NCI-H345 (cell line): ENCODE measurements at regions not wholly inside any gene's neighbourhood (a gene's known extent, or its start where the extent isn't known, plus 50 kb on each side); places are given as distances from the start of the nearest gene placed in this dataset.

Experiments
- DNase-seq: peaks from one replicate; lab custom pipeline; 2025; lab: John Stamatoyannopoulos, UW

GRCh38 chr3:39000008-39000450 is 51.7 kb downstream of the SCN11A start:
- peak; percentile 53 for DNase-seq

DNA sequence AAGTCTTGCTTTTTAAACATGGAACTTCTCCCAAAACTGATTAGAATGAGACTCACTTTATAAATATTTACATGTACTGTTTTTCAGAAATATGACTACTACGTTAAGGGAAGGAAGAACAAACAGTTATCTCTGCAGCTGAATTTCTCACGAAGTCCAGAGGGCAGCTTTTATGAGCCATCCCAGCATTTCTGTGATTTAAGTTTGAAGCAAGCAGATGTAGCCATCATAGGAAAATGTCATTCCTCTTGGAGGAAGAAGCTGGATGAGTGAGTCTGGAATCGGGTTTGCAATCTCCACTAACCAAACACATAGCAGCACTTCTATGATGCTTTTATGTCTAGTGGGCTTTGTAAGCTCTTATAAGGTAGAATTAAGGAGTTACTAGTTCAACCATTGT is 53.7 kb downstream of the SCN11A start:
- no peak for DNase-seq

DNA sequence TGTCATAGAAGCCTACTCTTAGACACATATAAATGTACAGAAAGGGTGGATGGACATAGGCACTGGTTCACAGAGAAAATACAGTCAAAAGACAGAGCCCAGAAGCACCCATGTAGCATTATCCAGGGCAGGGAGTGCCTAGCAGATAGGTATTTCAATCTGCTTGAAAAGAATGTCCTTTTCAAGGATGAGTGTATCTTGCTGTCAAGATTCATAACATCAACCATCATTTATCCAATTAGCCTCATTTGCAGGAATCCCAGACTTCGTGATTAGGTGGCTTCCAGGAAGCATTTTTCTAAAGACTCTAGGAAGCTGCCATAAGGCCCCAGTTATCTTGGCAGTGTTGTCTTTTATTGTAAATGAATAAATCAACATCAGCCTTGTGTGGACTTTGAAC is 55.6 kb downstream of the SCN11A start:
- no peak for DNase-seq

DNA sequence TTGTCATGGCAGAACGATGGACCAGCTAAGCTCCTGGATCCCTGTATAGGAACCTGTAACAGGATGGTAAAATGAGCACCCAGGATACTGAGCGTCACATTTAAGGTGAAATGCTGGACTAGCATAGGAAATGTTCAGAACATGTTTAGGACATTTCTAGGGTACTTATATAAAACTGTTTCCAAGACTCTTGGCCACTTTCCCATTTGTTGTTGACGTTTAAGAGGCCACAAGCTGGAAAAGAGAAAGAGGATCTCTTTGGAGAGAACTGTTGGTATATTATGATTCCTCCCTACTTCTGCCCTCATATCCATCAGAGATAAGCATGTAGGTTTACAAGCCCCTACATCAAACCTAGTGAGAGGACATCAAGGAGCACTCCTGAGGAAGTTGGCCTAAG is 57.5 kb downstream of the SCN11A start:
- DNase-seq = no peak

- no peak for DNase-seq
Measured at GRCh38 chr3:38992117-38992760, 59.5 kb downstream of the SCN11A start.

DNA sequence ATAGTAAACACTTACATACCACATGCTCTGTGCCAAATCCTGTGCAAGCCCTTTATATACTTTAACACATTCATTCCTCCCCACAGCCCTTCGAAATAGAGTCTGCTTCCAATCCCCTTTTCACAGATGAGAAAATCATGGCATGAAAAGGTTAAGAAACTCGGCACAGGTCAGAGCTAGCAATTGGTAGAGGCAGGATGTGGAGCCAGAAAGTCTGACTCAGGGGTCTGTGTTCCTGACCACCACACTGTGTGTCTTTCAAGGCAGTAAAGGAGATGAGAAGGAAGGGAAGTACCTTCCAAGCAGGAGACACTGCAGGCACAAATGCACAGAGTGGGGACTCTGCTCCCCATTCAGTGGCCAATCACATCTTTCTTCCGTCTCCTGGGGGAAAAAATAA is 61.1 kb downstream of the SCN11A start:
- no peak for DNase-seq

DNA sequence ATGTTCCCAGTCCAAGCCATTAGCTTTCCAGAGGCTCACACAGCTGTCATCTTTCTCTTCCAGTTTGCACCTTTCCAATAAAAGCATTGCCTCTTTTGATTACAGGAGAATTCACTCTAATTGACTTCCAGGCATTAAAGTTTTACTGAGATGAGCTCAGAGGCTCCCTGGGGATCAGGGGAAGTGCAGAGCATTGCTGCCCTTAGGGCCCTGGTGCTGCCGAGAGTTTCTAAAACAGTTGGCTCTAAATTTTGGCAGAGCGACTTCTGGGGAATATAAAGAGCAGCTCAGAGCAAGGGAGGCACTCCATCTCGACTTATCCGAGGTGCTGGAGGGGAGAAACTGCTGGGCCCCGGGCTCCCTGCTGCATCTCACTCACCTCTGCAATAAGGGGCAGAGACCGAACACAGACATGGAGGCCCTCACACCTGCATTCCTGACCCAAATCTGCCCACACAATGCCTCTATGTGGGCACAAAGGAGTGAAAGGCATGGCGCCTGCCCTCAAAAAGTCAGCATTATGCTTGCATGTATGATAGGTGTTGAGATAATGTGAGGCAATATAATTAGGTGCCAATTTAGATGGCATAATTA is 61.7 kb downstream of the SCN11A start:
- DNase-seq = no peak

GRCh38 chr3:38988955-38989354 is 62.8 kb downstream of the SCN11A start:
- no peak for DNase-seq

DNA sequence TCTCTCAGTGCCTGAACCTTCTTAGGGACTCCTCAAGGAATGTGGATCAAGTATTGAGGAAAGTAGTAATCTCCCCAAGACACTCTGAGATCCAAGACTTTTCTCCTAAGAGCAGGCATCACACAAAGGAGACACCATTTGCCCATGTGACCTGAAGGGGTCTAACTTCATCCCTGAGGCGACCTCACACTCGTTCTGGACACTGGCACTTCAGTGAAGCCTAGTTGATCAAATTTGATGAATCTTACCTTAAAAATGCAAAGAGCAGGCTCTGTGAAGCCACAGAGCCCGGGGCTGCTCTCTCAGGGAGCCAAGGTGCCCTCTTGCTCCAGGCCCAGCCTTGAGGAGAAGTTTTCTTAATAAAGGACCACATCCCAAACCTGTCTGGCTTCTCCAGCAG is 64.3 kb downstream of the SCN11A start:
- no peak for DNase-seq

DNA sequence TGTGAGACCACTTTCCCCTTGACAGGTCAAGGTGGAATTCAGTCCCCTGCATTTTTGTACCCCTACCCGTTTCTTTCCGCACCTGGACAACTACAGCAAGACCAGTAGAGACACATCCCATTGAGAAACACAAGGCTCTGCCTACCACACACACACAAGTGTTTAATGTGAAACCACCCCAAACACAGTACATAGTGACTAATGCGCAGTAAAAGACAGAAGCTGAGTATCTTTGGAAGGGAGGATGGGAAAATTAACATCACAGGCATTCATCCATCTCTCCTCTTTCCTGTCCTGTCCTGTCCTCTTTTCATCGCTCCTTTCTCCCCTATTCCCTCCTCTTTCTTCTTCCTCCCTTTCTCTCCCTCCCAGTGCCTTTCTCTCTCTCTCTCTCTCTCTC is 64.8 kb downstream of the SCN11A start:
- no peak for DNase-seq

DNA sequence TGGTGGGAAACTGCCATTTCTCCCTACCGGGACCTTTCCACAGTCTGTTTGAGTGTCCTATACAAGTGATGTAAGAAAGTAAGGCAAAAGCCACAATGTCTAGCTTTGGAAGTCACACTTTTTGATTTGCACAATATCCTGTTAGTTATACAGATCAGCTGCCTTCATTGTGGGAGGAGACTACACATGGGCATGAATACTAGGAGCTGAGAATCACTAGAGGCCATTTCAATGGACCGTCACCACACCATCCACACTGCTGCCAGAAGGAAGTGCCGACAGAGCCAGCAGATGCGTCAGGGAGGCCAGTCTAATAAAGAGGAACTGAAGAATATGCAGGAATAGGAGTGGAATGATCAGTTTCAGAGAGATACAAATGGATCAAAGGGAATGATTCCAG is 65.8 kb downstream of the SCN11A start:
- no peak for DNase-seq

- DNase-seq = no peak
Measured at GRCh38 chr3:38985581-38985980, 66.2 kb downstream of the SCN11A start.

- no peak for DNase-seq
Measured at GRCh38 chr3:38984731-38985130, 67.0 kb downstream of the SCN11A start.

DNA sequence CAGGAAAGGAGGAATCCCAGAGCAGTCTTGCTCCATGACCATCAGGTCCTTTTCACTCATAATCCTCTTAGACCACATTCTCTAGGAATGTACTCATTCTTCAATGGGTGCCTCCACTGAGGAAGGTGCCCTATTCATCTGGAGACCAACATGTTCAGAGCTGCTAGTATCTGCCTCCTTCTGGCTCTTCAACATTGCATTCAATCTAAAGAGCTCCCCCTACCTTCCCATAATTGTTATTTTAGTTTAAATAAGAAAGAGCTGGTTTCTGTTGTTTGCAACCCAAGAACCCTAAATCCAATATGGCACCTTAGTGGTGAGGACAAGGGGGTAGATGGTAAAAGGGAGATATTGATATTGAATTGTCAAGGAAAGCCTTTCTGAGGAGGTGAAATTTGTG is 67.6 kb downstream of the SCN11A start:
- no peak for DNase-seq

- DNase-seq = no peak
Measured at GRCh38 chr3:38980938-38981337, 70.8 kb downstream of the SCN11A start.

GRCh38 chr3:38978729-38979128 is 73.0 kb downstream of the SCN11A start:
- DNase-seq = no peak

DNA sequence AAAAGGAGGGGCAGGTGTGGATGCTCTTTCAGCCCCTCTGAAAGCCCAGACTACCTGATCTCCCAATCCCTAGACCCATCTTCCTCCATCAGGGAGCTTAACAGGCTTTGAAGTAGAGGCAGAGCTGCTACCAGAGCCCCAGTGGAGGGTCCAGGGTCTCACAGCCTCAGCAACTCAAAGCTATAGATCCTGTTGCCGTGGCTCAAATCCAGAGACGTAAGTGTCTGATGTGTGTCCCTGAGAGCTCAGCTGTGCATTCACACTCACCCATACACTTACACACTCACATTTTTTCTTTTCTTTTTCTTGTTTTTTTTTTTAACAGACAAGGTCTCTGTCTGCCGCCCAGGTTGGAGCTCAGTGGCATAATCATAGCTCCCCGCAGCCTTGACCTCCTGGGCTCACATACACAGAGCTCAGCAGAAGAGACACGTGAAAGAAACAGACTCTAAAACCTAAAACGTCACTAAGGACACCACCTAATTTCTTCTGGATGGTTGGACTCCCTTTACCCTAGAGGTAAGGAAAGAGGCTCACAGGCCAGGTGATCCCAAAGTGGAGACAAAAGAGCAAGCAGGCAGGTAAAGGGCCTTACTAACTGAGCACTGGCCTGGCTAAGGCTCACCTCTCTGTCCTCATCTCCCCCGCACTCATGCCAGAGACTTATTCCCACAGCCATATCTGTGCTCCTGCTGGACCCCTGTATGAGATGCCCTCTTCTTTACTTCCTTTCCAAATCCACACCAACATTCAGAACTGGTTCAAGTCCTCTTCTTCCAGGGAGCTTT is 80.7 kb downstream of the SCN11A start:
- DNase-seq = no peak

DNA sequence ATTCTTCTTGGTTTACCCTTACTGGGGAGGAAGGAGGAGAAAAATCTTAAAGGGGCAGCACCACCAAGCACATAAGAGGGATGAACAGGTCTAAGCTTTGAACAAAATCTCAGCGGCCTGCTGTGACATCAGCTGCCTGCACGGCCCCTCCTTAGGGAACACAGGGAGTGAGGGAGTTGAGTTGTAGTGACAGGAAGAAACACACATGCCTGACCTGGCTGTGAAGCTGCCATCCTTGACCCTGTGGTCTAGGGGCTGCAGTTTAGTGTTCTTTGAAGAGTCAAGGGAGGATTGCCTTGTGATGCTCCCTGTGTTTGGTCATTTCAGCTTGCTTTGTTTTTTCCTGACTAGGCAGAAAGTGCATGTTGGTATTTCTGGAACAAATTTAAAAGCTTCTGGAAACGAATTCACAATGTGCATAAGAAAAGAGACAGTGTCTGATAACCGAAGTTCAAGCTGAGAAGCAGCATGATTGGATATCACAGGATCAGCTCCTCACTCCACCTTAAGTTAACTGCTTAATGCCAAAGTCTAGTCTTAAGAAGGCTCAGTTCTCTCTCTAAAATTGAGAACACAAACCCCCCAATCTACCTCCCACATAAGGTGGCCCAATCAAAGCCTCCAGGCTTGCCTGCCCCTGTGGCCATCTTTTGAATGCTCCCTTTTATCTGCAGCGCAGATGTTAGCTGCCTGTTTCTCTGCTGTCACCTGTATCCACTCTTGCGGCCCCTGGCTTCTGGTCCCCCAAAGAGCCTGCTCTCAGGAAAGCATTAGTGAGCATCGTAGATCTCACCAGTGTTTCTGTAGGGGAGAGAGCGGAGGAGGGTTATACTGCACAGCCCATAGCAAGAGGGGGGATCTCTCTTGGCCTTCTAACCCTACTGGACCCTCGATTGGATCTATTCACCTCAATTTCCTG is 82.2 kb downstream of the SCN11A start:
- DNase-seq = no peak

DNA sequence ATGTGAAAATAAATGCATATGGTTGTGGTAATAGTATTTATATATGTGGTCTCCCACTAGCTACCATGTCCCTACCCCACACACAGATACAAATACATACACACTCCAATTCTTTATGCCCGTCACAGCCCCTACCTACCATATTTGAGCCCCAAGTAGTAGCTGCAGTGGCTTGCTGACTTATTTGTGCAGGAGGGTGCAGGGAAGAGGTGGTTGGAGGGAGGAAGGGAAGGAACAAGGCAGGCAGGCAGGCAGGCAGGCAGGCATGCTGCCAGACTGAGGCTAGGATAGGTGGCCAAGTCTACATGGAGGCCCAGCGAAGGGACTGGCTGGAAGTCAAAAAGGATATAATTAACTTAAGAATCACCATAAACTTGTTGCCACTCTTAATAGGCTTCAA is 82.9 kb downstream of the SCN11A start:
- no peak for DNase-seq

- DNase-seq = no peak
Measured at GRCh38 chr3:38968403-38968802, 83.3 kb downstream of the SCN11A start.

GRCh38 chr3:38967693-38967989 is 84.1 kb downstream of the SCN11A start:
- no peak for DNase-seq
